HS-5 (cell line): ENCODE measurements at regions not wholly inside any gene's neighbourhood (a gene's known extent, or its start where the extent isn't known, plus 50 kb on each side); places are given as distances from the start of the nearest gene placed in this dataset.

Source experiments
- DNase-seq: peaks from one replicate; pipeline ENCODE4 v3.0.0-alpha.2; 2012; ENCODE audit warnings: low read depth

- DNase-seq = no peak
These were observed 193.4 kb upstream of the STEAP4 start for GRCh38 chr7:88500131-88500530.

GRCh38 chr7:88495881-88496725, 189.4 kb upstream of the STEAP4 start:
- no peak for DNase-seq

GRCh38 chr7:88492153-88492552, 185.5 kb upstream of the STEAP4 start:
- DNase-seq = no peak

- no peak for DNase-seq
These were observed 184.2 kb upstream of the STEAP4 start for GRCh38 chr7:88490874-88491273.

- DNase-seq = no peak
These were observed 183.5 kb upstream of the STEAP4 start for GRCh38 chr7:88490161-88490560.

- DNase-seq = no peak
These were observed 179.1 kb upstream of the STEAP4 start for GRCh38 chr7:88485821-88486220.

- DNase-seq = no peak
These were observed 177.9 kb upstream of the STEAP4 start for GRCh38 chr7:88484551-88484950.

- DNase-seq = no peak
These were observed 174.2 kb upstream of the STEAP4 start for GRCh38 chr7:88480896-88481295.

GRCh38 chr7:88480271-88480670, 173.6 kb upstream of the STEAP4 start:
- no peak for DNase-seq

GRCh38 chr7:88477976-88478375, 171.3 kb upstream of the STEAP4 start:
- DNase-seq = no peak

GRCh38 chr7:88465600-88465999, 158.9 kb upstream of the STEAP4 start:
- no peak for DNase-seq

- DNase-seq = no peak
These were observed 156.1 kb upstream of the STEAP4 start for GRCh38 chr7:88462799-88463198.

- DNase-seq = no peak
These were observed 154.0 kb upstream of the STEAP4 start for GRCh38 chr7:88460650-88461049.

GRCh38 chr7:88458946-88459345, 152.3 kb upstream of the STEAP4 start:
- DNase-seq = no peak

- no peak for DNase-seq
These were observed 151.6 kb upstream of the STEAP4 start for GRCh38 chr7:88458279-88458678.

GRCh38 chr7:88457320-88457719, 150.6 kb upstream of the STEAP4 start:
- no peak for DNase-seq

- no peak for DNase-seq
These were observed 149.8 kb upstream of the STEAP4 start for GRCh38 chr7:88456490-88456889.

GRCh38 chr7:88455696-88456095, 149.0 kb upstream of the STEAP4 start:
- DNase-seq = no peak

GRCh38 chr7:88452646-88453045, 146.0 kb upstream of the STEAP4 start:
- no peak for DNase-seq

- no peak for DNase-seq
These were observed 144.2 kb upstream of the STEAP4 start for GRCh38 chr7:88450874-88451273.

GRCh38 chr7:88449410-88449809, 142.7 kb upstream of the STEAP4 start:
- no peak for DNase-seq

- DNase-seq = no peak
These were observed 135.7 kb upstream of the STEAP4 start for GRCh38 chr7:88442413-88442812.

- no peak for DNase-seq
These were observed 130.4 kb upstream of the STEAP4 start for GRCh38 chr7:88437132-88437531.

- DNase-seq = no peak
These were observed 125.6 kb upstream of the STEAP4 start for GRCh38 chr7:88432301-88432700.
